ENCODE measurements at regions not wholly inside any gene's neighbourhood (a gene's known extent, or its start where the extent isn't known, plus 50 kb on each side); places are given as distances from the start of the nearest gene placed in this dataset.

DNA sequence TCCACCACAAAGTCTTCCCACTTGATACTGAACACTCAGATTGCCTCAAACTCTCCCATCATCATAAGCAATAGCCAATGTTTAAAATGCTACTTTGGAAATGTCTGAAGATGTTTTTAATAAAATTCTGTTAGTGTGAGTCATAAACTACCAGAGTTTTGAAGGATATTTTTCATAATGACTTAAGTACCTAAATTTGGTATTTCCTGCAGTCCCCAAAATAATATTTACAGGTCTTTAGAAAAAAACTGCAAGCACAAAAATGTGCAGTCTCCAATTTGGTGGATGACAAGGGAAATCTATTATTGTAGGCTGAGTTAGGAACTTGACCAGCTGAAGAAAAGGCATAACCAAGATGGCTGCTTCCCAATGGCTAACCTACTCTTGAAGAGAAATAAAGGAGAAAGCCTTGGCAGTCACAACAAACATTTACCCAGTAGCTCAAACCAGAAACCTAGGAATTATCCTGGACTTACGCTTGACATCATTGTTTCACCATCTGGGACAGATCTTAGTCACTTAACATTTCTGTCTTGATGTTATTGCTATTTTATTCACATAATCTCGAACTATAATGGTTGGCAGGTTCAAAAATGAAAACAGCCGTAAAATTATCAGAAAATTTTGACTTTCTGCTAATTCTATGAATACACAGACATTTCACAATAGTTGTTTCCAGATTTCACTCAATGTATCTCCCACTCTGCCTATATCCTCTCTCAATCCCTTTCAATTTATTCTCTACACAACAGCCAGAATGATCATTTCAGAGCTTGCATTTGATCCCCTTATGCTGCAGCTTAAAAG, 111.2 kb upstream of the STEAP1B start:
- TF ChIP-seq, protein P1, sequence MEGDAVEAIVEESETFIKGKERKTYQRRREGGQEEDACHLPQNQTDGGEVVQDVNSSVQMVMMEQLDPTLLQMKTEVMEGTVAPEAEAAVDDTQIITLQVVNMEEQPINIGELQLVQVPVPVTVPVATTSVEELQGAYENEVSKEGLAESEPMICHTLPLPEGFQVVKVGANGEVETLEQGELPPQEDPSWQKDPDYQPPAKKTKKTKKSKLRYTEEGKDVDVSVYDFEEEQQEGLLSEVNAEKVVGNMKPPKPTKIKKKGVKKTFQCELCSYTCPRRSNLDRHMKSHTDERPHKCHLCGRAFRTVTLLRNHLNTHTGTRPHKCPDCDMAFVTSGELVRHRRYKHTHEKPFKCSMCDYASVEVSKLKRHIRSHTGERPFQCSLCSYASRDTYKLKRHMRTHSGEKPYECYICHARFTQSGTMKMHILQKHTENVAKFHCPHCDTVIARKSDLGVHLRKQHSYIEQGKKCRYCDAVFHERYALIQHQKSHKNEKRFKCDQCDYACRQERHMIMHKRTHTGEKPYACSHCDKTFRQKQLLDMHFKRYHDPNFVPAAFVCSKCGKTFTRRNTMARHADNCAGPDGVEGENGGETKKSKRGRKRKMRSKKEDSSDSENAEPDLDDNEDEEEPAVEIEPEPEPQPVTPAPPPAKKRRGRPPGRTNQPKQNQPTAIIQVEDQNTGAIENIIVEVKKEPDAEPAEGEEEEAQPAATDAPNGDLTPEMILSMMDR (conservative IDR thresholded peaks at IDR 0.05; ENCODE audit: low read depth): no peak
- CTCF ChIA-PET: interaction anchor here (0.6 kb wide), 1 partner anchor 508 kb away, joined by 3 read pairs; no protein-coding TSS in a partner anchor
- no peak for DNase-seq (ENCODE audit: low spot score)
- H3K27ac ChIP-seq: no peak overlapping the region
- POLR2A ChIA-PET (ENCODE audit: low non-redundant PET): no interaction called here

DNA sequence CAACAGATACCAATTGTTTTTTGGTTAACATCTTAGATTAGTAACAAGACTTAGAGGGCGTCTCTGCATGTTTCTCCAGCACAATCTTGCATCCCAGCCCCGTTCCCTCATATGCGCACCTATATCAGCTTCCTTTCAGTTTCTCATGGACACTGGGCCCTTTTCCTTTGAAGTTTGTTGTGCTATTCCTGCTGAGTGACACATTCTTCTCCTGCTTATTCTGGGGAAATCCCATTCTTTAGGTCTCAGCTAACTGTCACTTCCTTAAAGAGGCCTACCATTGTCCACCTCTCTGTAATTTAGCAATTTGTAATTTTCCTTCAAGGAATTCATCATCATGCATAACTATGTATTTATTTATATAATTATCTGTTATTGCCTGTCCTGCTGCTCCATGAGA, 110.3 kb upstream of the STEAP1B start:
- POLR2A ChIA-PET (ENCODE audit: low non-redundant PET): no interaction called here
- TF ChIP-seq, protein P1 (conservative IDR thresholded peaks at IDR 0.05; ENCODE audit: low read depth): no peak

DNA sequence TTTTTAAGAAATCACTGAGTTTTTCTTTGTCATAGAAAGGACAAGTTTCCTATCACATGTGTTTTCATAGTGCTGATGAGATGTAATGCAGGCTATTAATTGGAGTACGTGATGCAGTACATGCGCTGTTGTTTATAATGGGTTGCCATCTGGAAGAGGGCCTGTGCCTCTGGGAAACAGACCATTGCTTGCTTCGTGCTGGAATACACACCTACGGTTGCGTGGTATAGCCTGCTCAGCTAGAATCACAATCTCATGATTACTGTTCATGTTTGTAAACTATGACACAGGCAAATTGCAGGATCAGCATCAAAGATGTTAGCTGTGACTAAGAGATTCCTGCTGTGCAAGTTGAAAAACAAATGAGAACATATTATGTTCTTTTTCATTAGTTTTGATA, 107.2 kb upstream of the STEAP1B start:
- DNase-seq (ENCODE audit: low spot score): no peak
- CTCF ChIA-PET: interaction anchor here (0.6 kb wide), 1 partner anchor 23 kb away, joined by 3 read pairs; no protein-coding TSS in a partner anchor
- POLR2A ChIA-PET (ENCODE audit: low non-redundant PET): no interaction called here
- TF ChIP-seq, protein P1 (conservative IDR thresholded peaks at IDR 0.05; ENCODE audit: low read depth): no peak
- H3K27ac ChIP-seq: no peak overlapping the region

More for the DNA sequence above, 110.3 kb upstream of the STEAP1B start:
- H3K27ac ChIP-seq: no peak overlapping the region
- no peak for DNase-seq (ENCODE audit: low spot score)
- CTCF ChIA-PET: no interaction called here

DNA sequence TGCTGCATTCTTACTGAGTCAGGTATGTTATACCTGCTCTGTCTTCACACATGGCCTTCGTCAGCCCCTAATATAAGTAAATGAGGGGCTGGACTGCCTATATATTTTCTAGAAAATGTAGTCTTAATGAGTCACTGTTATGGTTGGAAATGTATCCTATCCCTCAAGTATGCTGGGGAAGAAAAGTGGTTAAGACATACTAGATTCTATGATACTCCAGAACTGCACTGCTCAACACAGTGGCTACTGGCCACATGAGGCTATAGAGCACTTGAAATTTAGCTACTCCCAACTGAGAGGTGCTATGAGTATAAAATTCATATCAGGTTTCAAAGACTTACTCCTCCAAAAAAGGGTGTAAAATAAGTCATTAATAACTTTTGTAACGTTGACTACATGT, 104.3 kb upstream of the STEAP1B start:
- CTCF ChIA-PET: interaction anchor here (0.6 kb wide), 1 partner anchor 232 kb away, joined by 4 read pairs; no protein-coding TSS in a partner anchor
- no peak for DNase-seq (ENCODE audit: low spot score)
- TF ChIP-seq, protein P1 (conservative IDR thresholded peaks at IDR 0.05; ENCODE audit: low read depth): no peak

DNA sequence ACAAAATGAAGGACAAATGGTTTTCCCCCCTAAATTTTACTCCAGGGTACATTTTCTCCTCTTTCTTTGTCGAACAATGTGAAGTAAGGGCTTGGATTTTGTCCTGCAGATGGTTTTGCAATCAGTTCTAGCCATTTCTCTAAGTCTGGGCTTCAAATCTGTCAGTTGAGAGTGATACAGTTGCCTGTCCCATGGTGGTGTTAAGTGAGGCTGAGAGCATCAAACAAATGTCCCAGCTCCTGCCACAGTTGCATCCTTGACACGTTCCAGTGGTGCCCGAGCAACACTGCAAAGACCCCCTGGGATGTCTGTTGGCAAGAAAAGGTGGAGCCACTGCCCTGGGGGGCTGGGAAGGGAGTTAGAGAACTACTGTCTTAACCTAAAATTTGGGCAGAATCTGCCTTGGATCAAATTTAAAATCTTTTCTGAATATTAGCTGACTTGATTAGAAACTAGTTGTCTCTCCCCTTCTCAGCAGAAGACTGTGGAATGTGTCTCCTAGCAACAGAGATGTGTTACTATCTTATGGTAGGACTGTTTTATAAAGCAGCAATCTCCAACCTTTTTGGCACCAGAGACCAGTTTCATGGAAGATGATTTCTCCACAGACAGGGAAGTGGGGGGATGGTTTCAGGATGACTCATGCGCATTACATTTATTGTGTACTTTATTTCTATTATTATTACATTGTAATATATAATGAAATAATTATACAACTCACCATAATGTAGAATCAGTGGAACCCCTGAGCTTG, 102.0 kb upstream of the STEAP1B start:
- POLR2A ChIA-PET (ENCODE audit: low non-redundant PET): no interaction called here
- CTCF ChIA-PET: interaction anchor here (0.6 kb wide), 2 partner anchors 125 to 457 kb away, joined by 3 to 4 read pairs; no protein-coding TSS in a partner anchor
- TF ChIP-seq, protein P1 (conservative IDR thresholded peaks at IDR 0.05; ENCODE audit: low read depth): no peak
- DNase-seq (ENCODE audit: low spot score): no peak
- no peak overlapping the region for H3K27ac ChIP-seq

More for the DNA sequence above, 104.3 kb upstream of the STEAP1B start:
- POLR2A ChIA-PET (ENCODE audit: low non-redundant PET): no interaction called here
- H3K27ac ChIP-seq: no peak overlapping the region

GRCh38 chr7:22601408-22601807, 101.4 kb upstream of the STEAP1B start:
- CTCF ChIA-PET: interaction anchor here (0.6 kb wide), 2 partner anchors 125 to 458 kb away, joined by 3 to 4 read pairs; no protein-coding TSS in a partner anchor
- TF ChIP-seq, protein P1 (conservative IDR thresholded peaks at IDR 0.05; ENCODE audit: low read depth): no peak
- DNase-seq (ENCODE audit: low spot score): no peak
- POLR2A ChIA-PET (ENCODE audit: low non-redundant PET): no interaction called here
- no peak overlapping the region for H3K27ac ChIP-seq

Data from RWPE1 (cell line).